ENCODE measurements at regions not wholly inside any gene's neighbourhood (a gene's known extent, or its start where the extent isn't known, plus 50 kb on each side); places are given as distances from the start of the nearest gene placed in this dataset.

- TF ChIP-seq CTCF (IDR thresholded peaks at IDR 0.05): no peak
- Mint-ChIP-seq H3K4me1 (no peaks in the 10 kb centered on the region), H3K27ac (no peak overlapping the region), H3K9me3 (peaks cover 10% of the 10 kb centered on the region), H3K36me3 (ENCODE audit: low read depth) (no peaks in the 10 kb centered on the region), H3K27me3 (no peaks in the 10 kb centered on the region), H3K4me3 (no peak overlapping the region)
- ATAC-seq (ENCODE audit: low read depth) (no peak), DNase-seq (no peak)
- POLR2A ChIA-PET: no interaction called here
- CTCF ChIA-PET: no interaction called here
- intact Hi-C loops (cut with micrococcal nuclease): no loop called here
Observed at GRCh38 chr11:39681428-39681827, 1778.0 kb downstream of the LRRC4C start.

DNA sequence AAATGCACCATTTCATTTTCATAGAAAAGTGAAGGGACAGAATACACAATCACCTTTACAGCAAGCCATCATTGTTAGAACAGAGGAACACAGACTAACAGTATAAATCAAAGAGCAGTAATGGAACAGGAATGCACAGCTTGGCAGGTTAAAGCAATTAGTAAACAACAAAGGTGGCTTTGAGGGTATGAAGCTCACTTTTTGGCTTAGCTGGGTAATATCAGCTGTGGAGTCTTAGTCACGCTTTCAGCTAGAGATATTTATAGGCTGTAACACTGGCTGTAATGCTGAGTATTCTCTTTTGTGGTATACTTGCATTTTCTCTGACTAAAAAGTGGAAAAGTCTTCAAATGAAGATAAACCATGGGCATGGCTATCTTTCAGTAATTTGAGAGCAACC, 1780.5 kb downstream of the LRRC4C start:
- Mint-ChIP-seq H3K4me3 (no peak overlapping the region), H3K9me3 (peaks cover 13% of the 10 kb centered on the region), H3K4me1 (no peaks in the 10 kb centered on the region), H3K27ac (no peak overlapping the region), H3K27me3 (no peaks in the 10 kb centered on the region), H3K36me3 (ENCODE audit: low read depth) (no peaks in the 10 kb centered on the region)
- no peak for ATAC-seq (ENCODE audit: low read depth)
- POLR2A ChIA-PET: no interaction called here
- TF ChIP-seq CTCF (IDR thresholded peaks at IDR 0.05): no peak
- CTCF ChIA-PET: no interaction called here
- DNase-seq: no peak
- intact Hi-C loops (cut with micrococcal nuclease): no loop called here

DNA sequence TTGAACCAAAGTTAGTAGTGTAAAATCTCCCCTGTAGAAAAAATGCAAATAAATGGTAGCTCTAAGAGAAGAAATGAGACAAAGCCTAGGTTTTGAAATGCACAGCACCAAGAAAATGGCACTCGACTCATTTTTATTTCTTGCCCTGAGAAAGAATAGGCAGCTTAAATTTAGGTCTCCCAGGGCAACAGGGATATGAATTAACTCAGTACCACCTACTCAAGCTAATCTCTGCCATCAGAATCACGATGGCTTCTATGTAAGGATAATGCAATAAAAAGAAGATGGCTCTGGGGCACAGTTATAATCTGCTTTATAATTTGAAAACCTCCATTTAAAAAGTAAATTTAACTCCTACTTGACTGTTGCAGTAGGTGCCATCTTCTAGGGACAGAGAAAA, 1784.3 kb downstream of the LRRC4C start:
- Mint-ChIP-seq H3K27me3 (no peaks in the 10 kb centered on the region), H3K4me1 (no peaks in the 10 kb centered on the region), H3K9me3 (peaks cover 9% of the 10 kb centered on the region), H3K4me3 (no peak overlapping the region), H3K36me3 (ENCODE audit: low read depth) (no peaks in the 10 kb centered on the region), H3K27ac (no peak overlapping the region)
- intact Hi-C loops (cut with micrococcal nuclease): no loop called here
- DNase-seq (no peak), ATAC-seq (ENCODE audit: low read depth) (no peak)
- TF ChIP-seq CTCF (IDR thresholded peaks at IDR 0.05): no peak
- ChIA-PET POLR2A (no interaction called here), CTCF (no interaction called here)

DNA sequence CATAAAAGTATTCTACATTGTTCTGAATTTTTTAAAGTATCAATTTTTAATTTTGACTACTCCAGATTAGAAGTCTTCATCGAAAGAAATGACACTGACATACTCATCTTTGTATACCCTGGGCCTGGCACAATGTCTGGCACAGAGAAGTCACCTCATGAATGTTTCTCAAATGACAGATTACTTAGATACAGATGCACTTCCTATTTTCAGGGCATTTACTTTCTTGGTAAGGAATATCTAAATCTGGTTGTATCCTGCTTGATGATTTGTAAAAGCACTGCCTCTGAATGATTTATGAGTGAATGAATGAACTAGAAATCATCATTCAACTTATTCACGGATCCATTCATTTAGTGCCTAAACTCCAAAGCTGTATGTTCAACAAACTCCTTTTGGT, 1784.7 kb downstream of the LRRC4C start:
- POLR2A ChIA-PET: no interaction called here
- Mint-ChIP-seq H3K27me3 (no peaks in the 10 kb centered on the region), H3K4me3 (no peak overlapping the region), H3K36me3 (ENCODE audit: low read depth) (no peaks in the 10 kb centered on the region), H3K9me3 (peaks cover 6% of the 10 kb centered on the region), H3K27ac (no peak overlapping the region), H3K4me1 (no peaks in the 10 kb centered on the region)
- ATAC-seq (ENCODE audit: low read depth) (no peak), DNase-seq (no peak)
- CTCF ChIA-PET: no interaction called here
- intact Hi-C loops (cut with micrococcal nuclease): no loop called here
- no peak for TF ChIP-seq CTCF (IDR thresholded peaks at IDR 0.05)

DNA sequence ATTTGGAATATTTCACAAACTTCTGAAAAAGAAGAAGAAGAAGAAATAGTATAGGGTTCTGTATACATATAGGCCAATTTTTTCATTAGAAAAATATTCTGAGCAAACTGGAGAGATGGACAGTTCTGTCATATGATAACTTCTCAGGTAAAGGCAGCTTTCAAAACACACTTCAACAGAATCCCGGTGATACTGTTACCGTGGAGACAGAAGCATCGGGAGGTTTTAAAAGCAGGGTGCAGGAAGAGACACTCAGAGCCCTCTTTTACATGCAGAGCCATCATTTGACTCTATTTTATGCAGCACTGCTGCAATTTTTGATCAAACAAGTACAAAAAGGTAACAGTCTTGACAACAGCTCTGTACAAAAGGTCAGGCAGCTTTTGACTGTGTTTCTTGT, 1785.4 kb downstream of the LRRC4C start:
- CTCF ChIA-PET: no interaction called here

More for the DNA sequence above, 1785.4 kb downstream of the LRRC4C start:
- DNase-seq: no peak
- intact Hi-C loops (cut with micrococcal nuclease): no loop called here
- peaks cover 6% of the 10 kb centered on the region for H3K9me3 Mint-ChIP-seq
- no peaks in the 10 kb centered on the region for H3K36me3 Mint-ChIP-seq (ENCODE audit: low read depth)
- TF ChIP-seq CTCF (IDR thresholded peaks at IDR 0.05): no peak
- POLR2A ChIA-PET: no interaction called here
- no peak overlapping the region for H3K27ac Mint-ChIP-seq
- H3K27me3 Mint-ChIP-seq: no peaks in the 10 kb centered on the region
- H3K4me3 Mint-ChIP-seq: no peak overlapping the region
- ATAC-seq (ENCODE audit: low read depth): no peak
- no peaks in the 10 kb centered on the region for H3K4me1 Mint-ChIP-seq

All from activated B cell treated with CpG ODN at 0.5 μM for 24 hours (primary cell).